CD4-positive, alpha-beta memory T cell (primary cell): ENCODE measurements at regions not wholly inside any gene's neighbourhood (a gene's known extent, or its start where the extent isn't known, plus 50 kb on each side); places are given as distances from the start of the nearest gene placed in this dataset.

Source experiments
- CTCF ChIA-PET: fragments of 350-600 bp; sonication (Branson Sonifier 250); formaldehyde crosslinking; loops from one replicate; lab custom pipeline; 2021; ENCODE audit warnings: inconsistent platforms; ENCODE audit not compliant: partially characterized antibody; lab: Charles Lee
- POLR2A ChIA-PET: fragments of 350-600 bp; sonication (Branson Sonifier 250); formaldehyde crosslinking; loops from one replicate; lab custom pipeline; 2021; ENCODE audit not compliant: partially characterized antibody; lab: Charles Lee
- DNase-seq, 5 donors: peaks; one replicate each; pipeline versions ENCODE4 v3.0.0 to v3.0.0-alpha.2; 2020 to 2022; ENCODE audit warnings: mixed read lengths in 1 of 5
- H3K27ac ChIP-seq: one replicate; pipeline ENCODE4 v1.7.0; 2013; ENCODE audit warnings: low read depth, low read length
- H3K27me3 ChIP-seq: 2 replicates; pipeline ENCODE4 v1.7.0; 2013; ENCODE audit warnings: mild to moderate bottlenecking, low read length, moderate library complexity; ENCODE audit not compliant: insufficient read depth
- H3K36me3 ChIP-seq: 2 replicates; pipeline ENCODE4 v1.7.0; 2013; ENCODE audit warnings: mild to moderate bottlenecking, low read length, moderate library complexity; ENCODE audit not compliant: insufficient read depth
- H3K4me1 ChIP-seq: 2 replicates; pipeline ENCODE4 v1.7.0; 2013; ENCODE audit warnings: mild to moderate bottlenecking, low read length, moderate library complexity; ENCODE audit not compliant: insufficient read depth
- H3K4me3 ChIP-seq, 2 donors: one replicate each; pipeline ENCODE4 v1.7.0; 2013; ENCODE audit warnings: low read length in 2 of 2, mild to moderate bottlenecking in 1 of 2
- H3K9me3 ChIP-seq, 2 donors: one replicate each; pipeline ENCODE4 v1.7.0; 2013; ENCODE audit warnings: low read length in 2 of 2, control low read depth in 1 of 2; ENCODE audit not compliant: control insufficient read depth in 1 of 2
- H3K27ac Mint-ChIP-seq, 7 donors: one replicate each; pipeline ENCODE4 v1.8.0; 2020 to 2021; ENCODE audit warnings: mixed read lengths in 7 of 7, mild to moderate bottlenecking in 6 of 7, inconsistent platforms in 3 of 7, moderate library complexity in 3 of 7
- H3K27me3 Mint-ChIP-seq, 2 donors: one replicate each; pipeline ENCODE4 v1.8.0; 2020 to 2021; ENCODE audit warnings: mixed read lengths in 2 of 2
- H3K36me3 Mint-ChIP-seq, 2 donors: one replicate each; pipeline ENCODE4 v1.8.0; 2020 to 2021; ENCODE audit warnings: mixed read lengths in 2 of 2, inconsistent platforms in 1 of 2, mild to moderate bottlenecking in 1 of 2
- H3K4me1 Mint-ChIP-seq, 4 donors: one replicate each; pipeline ENCODE4 v1.8.0; 2020 to 2021; ENCODE audit warnings: mixed read lengths in 4 of 4, mild to moderate bottlenecking in 1 of 4
- H3K4me3 Mint-ChIP-seq, 8 donors: one replicate each; pipeline ENCODE4 v1.8.0; 2020 to 2021; ENCODE audit warnings: mixed read lengths in 8 of 8, mild to moderate bottlenecking in 7 of 8, moderate library complexity in 6 of 8, inconsistent platforms in 3 of 8
- H3K9me3 Mint-ChIP-seq, 8 donors: one replicate each; pipeline ENCODE4 v1.8.0; 2020 to 2021; ENCODE audit warnings: mixed read lengths in 8 of 8, mild to moderate bottlenecking in 5 of 8, inconsistent platforms in 3 of 8, moderate library complexity in 1 of 8
- intact Hi-C: fragments of 100-400 bp; cut with micrococcal nuclease; formaldehyde crosslinking; loops from one replicate; pipeline ENCODE4 v1.15.1; 2023

- intact Hi-C loops, result no loop called here
- H3K27ac ChIP-seq, result no peak overlapping the region
- H3K27me3 ChIP-seq, result no peaks in the 10 kb centered on the region
- Mint-ChIP-seq H3K36me3 (no peaks in the 10 kb centered on the region), H3K4me1 (peaks cover 0 to 11% (median 4%) of the 10 kb centered on the region in 4 donors), H3K9me3 (peaks cover 0 to 4% (median 0%) of the 10 kb centered on the region in 8 donors), H3K27me3 (peaks cover 3 to 9% of the 10 kb centered on the region in 2 donors), H3K4me3 (peak overlapping the region in 4 of 8 donors; percentile 28 to 60 (median 43)), H3K27ac (no peak overlapping the region)
- H3K4me1 ChIP-seq, result no peaks in the 10 kb centered on the region
- ChIA-PET POLR2A (no interaction called here), CTCF (no interaction called here)
- H3K36me3 ChIP-seq, result no peaks in the 10 kb centered on the region
- no peak for DNase-seq
- no peaks in the 10 kb centered on the region for H3K9me3 ChIP-seq
- H3K4me3 ChIP-seq, result no peak overlapping the region
Observed at GRCh38 chr13:106417467-106418110, 117.9 kb downstream of the EFNB2 start.

GRCh38 chr13:106416645-106417044 lies 118.8 kb downstream of the EFNB2 start:
- Histone ChIP-seq H3K27ac (no peak overlapping the region), H3K4me1 (no peaks in the 10 kb centered on the region), H3K9me3 (no peaks in the 10 kb centered on the region), H3K36me3 (no peaks in the 10 kb centered on the region), H3K27me3 (no peaks in the 10 kb centered on the region), H3K4me3 (no peak overlapping the region)
- Mint-ChIP-seq H3K27me3 (peaks cover 3% of the 10 kb centered on the region in 2 donors), H3K4me3 (peak overlapping the region in 1 of 8 donors; percentile 63), H3K4me1 (peaks cover 0 to 11% (median 4%) of the 10 kb centered on the region in 4 donors), H3K36me3 (no peaks in the 10 kb centered on the region), H3K27ac (no peak overlapping the region), H3K9me3 (no peaks in the 10 kb centered on the region)
- CTCF ChIA-PET, result no interaction called here
- DNase-seq, result no peak
- POLR2A ChIA-PET, result no interaction called here
- intact Hi-C loops, result no loop called here

GRCh38 chr13:106415971-106416370 lies 119.5 kb downstream of the EFNB2 start:
- no peak overlapping the region for H3K27ac ChIP-seq
- ChIA-PET POLR2A (no interaction called here), CTCF (no interaction called here)
- Mint-ChIP-seq H3K4me1 (peaks cover 0 to 11% (median 4%) of the 10 kb centered on the region in 4 donors), H3K27me3 (peaks cover 3% of the 10 kb centered on the region in 2 donors), H3K27ac (no peak overlapping the region), H3K4me3 (no peak overlapping the region), H3K9me3 (no peaks in the 10 kb centered on the region), H3K36me3 (no peaks in the 10 kb centered on the region)
- H3K27me3 ChIP-seq, result no peaks in the 10 kb centered on the region
- H3K4me3 ChIP-seq, result no peak overlapping the region
- H3K9me3 ChIP-seq, result no peaks in the 10 kb centered on the region
- no peaks in the 10 kb centered on the region for H3K4me1 ChIP-seq
- no peak for DNase-seq
- intact Hi-C loops, result no loop called here
- H3K36me3 ChIP-seq, result no peaks in the 10 kb centered on the region

- H3K4me3 ChIP-seq, result no peak overlapping the region
- POLR2A ChIA-PET, result no interaction called here
- H3K4me1 Mint-ChIP-seq, result peaks cover 0 to 11% (median 4%) of the 10 kb centered on the region in 4 donors
- H3K27me3 Mint-ChIP-seq, result peaks cover 3 to 5% of the 10 kb centered on the region in 2 donors
- H3K36me3 ChIP-seq, result no peaks in the 10 kb centered on the region
- no peaks in the 10 kb centered on the region for H3K9me3 Mint-ChIP-seq
- no peaks in the 10 kb centered on the region for H3K36me3 Mint-ChIP-seq
- no peaks in the 10 kb centered on the region for H3K9me3 ChIP-seq
- CTCF ChIA-PET, result no interaction called here
- no peak overlapping the region for H3K27ac ChIP-seq
- intact Hi-C loops, result no loop called here
- H3K4me1 ChIP-seq, result no peaks in the 10 kb centered on the region
- H3K27ac Mint-ChIP-seq, result no peak overlapping the region
- no peaks in the 10 kb centered on the region for H3K27me3 ChIP-seq
- no peak for DNase-seq
- H3K4me3 Mint-ChIP-seq, result no peak overlapping the region
Observed at GRCh38 chr13:106415442-106415841, 120.0 kb downstream of the EFNB2 start.

- ChIA-PET CTCF (no interaction called here), POLR2A (no interaction called here)
- H3K27ac ChIP-seq, result no peak overlapping the region
- Mint-ChIP-seq H3K27me3 (peaks cover 2% of the 10 kb centered on the region in 2 donors), H3K27ac (no peak overlapping the region), H3K9me3 (peaks cover 0 to 4% (median 0%) of the 10 kb centered on the region in 8 donors), H3K4me3 (no peak overlapping the region), H3K36me3 (no peaks in the 10 kb centered on the region), H3K4me1 (no peaks in the 10 kb centered on the region)
- intact Hi-C loops, result no loop called here
- no peaks in the 10 kb centered on the region for H3K27me3 ChIP-seq
- no peak overlapping the region for H3K4me3 ChIP-seq
- H3K4me1 ChIP-seq, result no peaks in the 10 kb centered on the region
- H3K36me3 ChIP-seq, result no peaks in the 10 kb centered on the region
- H3K9me3 ChIP-seq, result no peaks in the 10 kb centered on the region
- DNase-seq, result no peak
Observed at GRCh38 chr13:106407338-106407737, 128.1 kb downstream of the EFNB2 start.

- intact Hi-C loops, result no loop called here
- ChIA-PET POLR2A (no interaction called here), CTCF (no interaction called here)
- H3K4me1 ChIP-seq, result no peaks in the 10 kb centered on the region
- H3K27ac ChIP-seq, result no peak overlapping the region
- no peaks in the 10 kb centered on the region for H3K27me3 ChIP-seq
- no peaks in the 10 kb centered on the region for H3K9me3 ChIP-seq
- no peaks in the 10 kb centered on the region for H3K36me3 Mint-ChIP-seq
- H3K9me3 Mint-ChIP-seq, result peaks cover 0 to 4% (median 0%) of the 10 kb centered on the region in 8 donors
- no peak overlapping the region for H3K4me3 ChIP-seq
- DNase-seq, result no peak
- H3K4me3 Mint-ChIP-seq, result no peak overlapping the region
- no peak overlapping the region for H3K27ac Mint-ChIP-seq
- peaks cover 2% of the 10 kb centered on the region in 2 donors for H3K27me3 Mint-ChIP-seq
- no peaks in the 10 kb centered on the region for H3K4me1 Mint-ChIP-seq
- no peaks in the 10 kb centered on the region for H3K36me3 ChIP-seq
Observed at GRCh38 chr13:106405731-106406130, 129.7 kb downstream of the EFNB2 start.

- ChIA-PET POLR2A (no interaction called here), CTCF (no interaction called here)
- no peak overlapping the region for H3K27ac ChIP-seq
- Mint-ChIP-seq H3K4me1 (no peaks in the 10 kb centered on the region), H3K27ac (no peak overlapping the region), H3K9me3 (no peaks in the 10 kb centered on the region), H3K36me3 (no peaks in the 10 kb centered on the region), H3K4me3 (no peak overlapping the region), H3K27me3 (peaks cover under 1 to 2% of the 10 kb centered on the region in 2 donors)
- no peaks in the 10 kb centered on the region for H3K36me3 ChIP-seq
- no peak for DNase-seq
- no peak overlapping the region for H3K4me3 ChIP-seq
- no peaks in the 10 kb centered on the region for H3K4me1 ChIP-seq
- no peaks in the 10 kb centered on the region for H3K27me3 ChIP-seq
- no peaks in the 10 kb centered on the region for H3K9me3 ChIP-seq
- intact Hi-C loops, result no loop called here
Observed at GRCh38 chr13:106403280-106403679, 132.2 kb downstream of the EFNB2 start.
